ENCODE measurements at regions not wholly inside any gene's neighbourhood (a gene's known extent, or its start where the extent isn't known, plus 50 kb on each side); places are given as distances from the start of the nearest gene placed in this dataset.

DNA sequence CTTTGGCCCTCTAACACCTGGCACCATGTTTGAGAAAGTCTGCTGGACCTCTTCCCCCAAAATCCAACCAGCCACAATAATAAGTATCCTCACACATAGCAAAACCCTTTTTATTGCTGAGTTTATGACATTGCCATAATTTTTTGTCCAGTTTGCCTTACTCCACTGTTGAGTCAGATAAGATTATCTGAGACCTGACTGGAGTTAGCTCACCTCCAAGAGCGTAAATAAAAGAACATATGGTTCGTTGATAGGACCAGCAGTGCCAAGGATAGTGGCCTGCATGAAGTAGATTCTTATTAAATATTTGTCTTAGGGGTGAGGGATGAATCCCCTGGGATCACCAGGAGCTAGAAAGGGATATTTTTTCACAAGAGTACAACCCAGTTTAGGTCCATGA, 510.6 kb upstream of the MPDZ start:
- TF ChIP-seq, protein P1, sequence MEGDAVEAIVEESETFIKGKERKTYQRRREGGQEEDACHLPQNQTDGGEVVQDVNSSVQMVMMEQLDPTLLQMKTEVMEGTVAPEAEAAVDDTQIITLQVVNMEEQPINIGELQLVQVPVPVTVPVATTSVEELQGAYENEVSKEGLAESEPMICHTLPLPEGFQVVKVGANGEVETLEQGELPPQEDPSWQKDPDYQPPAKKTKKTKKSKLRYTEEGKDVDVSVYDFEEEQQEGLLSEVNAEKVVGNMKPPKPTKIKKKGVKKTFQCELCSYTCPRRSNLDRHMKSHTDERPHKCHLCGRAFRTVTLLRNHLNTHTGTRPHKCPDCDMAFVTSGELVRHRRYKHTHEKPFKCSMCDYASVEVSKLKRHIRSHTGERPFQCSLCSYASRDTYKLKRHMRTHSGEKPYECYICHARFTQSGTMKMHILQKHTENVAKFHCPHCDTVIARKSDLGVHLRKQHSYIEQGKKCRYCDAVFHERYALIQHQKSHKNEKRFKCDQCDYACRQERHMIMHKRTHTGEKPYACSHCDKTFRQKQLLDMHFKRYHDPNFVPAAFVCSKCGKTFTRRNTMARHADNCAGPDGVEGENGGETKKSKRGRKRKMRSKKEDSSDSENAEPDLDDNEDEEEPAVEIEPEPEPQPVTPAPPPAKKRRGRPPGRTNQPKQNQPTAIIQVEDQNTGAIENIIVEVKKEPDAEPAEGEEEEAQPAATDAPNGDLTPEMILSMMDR (IDR thresholded peaks at IDR 0.05) = no peak
- no peak for TF ChIP-seq POLR2A (IDR thresholded peaks at IDR 0.05)
- TF ChIP-seq EP300 (IDR thresholded peaks at IDR 0.05) = no peak
- TF ChIP-seq POLR2AphosphoS5 (IDR thresholded peaks at IDR 0.05) = no peak
- 87% methylated on average over 2 of the region's 2 CpGs for WGBS
- no peaks in the 10 kb centered on the region for H3K36me3 ChIP-seq
- H3K4me1 ChIP-seq = peaks cover 7% of the 10 kb centered on the region
- H3K27me3 ChIP-seq = no peaks in the 10 kb centered on the region
- H3K9me3 ChIP-seq = no peaks in the 10 kb centered on the region
- H3K4me3 ChIP-seq = no peak overlapping the region
- no peak for DNase-seq (ENCODE audit: low spot score in 2 of 2)
- no peak overlapping the region for H3K27ac ChIP-seq

DNA sequence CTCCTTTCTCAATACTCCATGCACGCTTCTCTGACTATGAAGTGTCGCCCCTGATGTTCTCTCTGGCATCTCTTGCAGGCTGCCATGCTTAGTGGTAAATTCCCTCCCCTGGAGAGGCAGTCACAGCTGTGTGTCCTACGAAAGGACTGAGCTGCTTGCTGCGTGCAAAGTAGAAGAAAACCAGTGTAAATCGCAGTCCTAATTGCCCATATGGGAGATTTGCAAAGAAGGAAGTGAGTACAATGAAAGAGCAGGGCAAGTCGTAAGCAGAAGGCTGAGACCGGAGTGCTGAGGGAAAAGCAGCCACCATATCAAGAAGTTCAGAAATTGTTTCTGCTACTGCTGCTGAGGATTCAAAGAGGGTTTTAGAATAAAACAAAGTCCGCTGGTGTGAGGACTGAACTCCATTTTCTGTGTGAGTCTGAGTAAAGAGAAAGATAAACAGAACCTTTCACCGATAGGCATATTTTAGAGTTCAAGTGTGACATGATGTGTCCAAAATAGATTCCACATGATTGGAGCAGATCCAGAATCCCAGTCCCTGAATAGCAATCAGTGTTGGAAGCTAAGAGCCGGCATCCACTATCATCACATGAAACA, 507.8 kb upstream of the MPDZ start:
- Histone ChIP-seq H3K36me3 (no peaks in the 10 kb centered on the region), H3K4me1 (peaks cover 7% of the 10 kb centered on the region), H3K4me3 (peak overlapping the region; percentile 27), H3K27ac (peak overlapping the region; percentile 59), H3K27me3 (no peaks in the 10 kb centered on the region), H3K9me3 (no peaks in the 10 kb centered on the region)
- 42% methylated on average over 10 of the region's 10 CpGs for WGBS
- no peak for TF ChIP-seq POLR2A (IDR thresholded peaks at IDR 0.05)
- no peak for TF ChIP-seq POLR2AphosphoS5 (IDR thresholded peaks at IDR 0.05)
- TF ChIP-seq, protein P1 (IDR thresholded peaks at IDR 0.05) = no peak
- TF ChIP-seq EP300 (IDR thresholded peaks at IDR 0.05) = no peak
- DNase-seq (ENCODE audit: low spot score in 2 of 2) = no peak

DNA sequence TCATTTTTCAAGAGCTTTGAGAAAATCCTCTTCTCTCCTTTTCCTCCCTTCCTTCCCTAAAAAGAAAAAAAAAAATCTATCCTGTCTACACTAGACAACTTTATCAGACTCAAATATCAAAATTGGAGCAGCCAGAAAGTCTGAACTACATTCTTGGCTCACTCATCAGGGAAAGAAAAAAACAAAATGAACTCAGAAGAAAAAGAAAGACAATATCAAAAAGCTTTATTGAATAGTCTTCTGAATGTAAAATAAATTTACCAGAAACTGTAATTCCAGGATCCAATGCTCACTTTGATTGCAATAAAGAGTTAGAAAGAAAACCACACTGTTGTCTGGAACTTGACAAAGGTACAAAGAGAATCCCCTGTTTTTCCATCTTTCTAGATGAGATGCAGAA, 507.2 kb upstream of the MPDZ start:
- Histone ChIP-seq H3K4me3 (no peak overlapping the region), H3K36me3 (no peaks in the 10 kb centered on the region), H3K9me3 (no peaks in the 10 kb centered on the region), H3K27ac (peak overlapping the region; percentile 59), H3K27me3 (no peaks in the 10 kb centered on the region), H3K4me1 (peaks cover 7% of the 10 kb centered on the region)
- no peak for TF ChIP-seq EP300 (IDR thresholded peaks at IDR 0.05)
- TF ChIP-seq POLR2A (IDR thresholded peaks at IDR 0.05) = no peak
- TF ChIP-seq, protein P1 (IDR thresholded peaks at IDR 0.05) = no peak
- TF ChIP-seq POLR2AphosphoS5 (IDR thresholded peaks at IDR 0.05) = no peak
- no peak for DNase-seq (ENCODE audit: low spot score in 2 of 2)

DNA sequence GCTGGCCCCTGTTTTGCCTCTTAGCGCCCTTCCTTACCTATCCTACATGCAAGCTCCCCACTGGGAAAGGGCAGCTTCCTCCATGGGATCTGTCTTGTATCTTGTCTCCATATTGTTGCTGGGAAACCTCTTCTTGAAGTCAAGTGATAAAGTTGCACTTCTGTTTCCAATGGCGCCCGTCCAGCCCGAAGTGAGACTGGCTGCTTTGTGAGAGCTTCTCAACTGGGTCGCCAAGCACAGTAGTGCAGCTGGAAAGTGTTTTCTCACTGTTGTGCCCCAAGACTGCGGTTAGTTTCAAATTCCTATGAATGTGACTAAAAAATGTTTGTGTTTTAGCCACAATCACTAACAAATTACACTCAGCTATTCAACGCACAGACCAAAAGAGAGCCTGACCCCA, 506.6 kb upstream of the MPDZ start:
- no peak for TF ChIP-seq POLR2AphosphoS5 (IDR thresholded peaks at IDR 0.05)
- TF ChIP-seq, protein P1 (IDR thresholded peaks at IDR 0.05) = no peak
- TF ChIP-seq POLR2A (IDR thresholded peaks at IDR 0.05) = no peak
- TF ChIP-seq EP300 (IDR thresholded peaks at IDR 0.05) = no peak
- peak overlapping the region; percentile 10 for H3K27ac ChIP-seq

DNA sequence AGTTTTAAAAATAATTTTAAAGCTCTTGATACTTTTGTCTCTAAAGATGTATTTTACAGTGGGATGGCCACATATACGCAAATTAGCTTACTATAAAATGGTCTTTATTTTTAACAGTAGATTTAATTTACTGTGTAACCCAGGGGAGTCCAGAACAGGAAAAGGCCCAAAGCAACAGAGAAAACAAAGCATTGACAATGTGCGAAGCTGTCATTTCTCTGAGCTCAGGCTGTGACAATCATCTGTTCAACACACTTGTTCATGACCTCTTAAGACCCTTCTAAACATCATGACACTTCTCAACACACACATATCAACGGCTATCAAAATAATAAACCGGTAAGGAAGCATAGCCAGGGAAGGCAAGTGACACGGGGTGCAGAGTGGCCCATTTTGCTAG, 499.6 kb upstream of the MPDZ start:
- Histone ChIP-seq H3K27ac (no peak overlapping the region), H3K4me3 (no peak overlapping the region), H3K36me3 (no peaks in the 10 kb centered on the region), H3K4me1 (no peaks in the 10 kb centered on the region), H3K9me3 (no peaks in the 10 kb centered on the region), H3K27me3 (no peaks in the 10 kb centered on the region)
- 84% methylated on average over 5 of the region's 5 CpGs for WGBS
- TF ChIP-seq POLR2AphosphoS5 (IDR thresholded peaks at IDR 0.05) (no peak), EP300 (IDR thresholded peaks at IDR 0.05) (no peak), POLR2A (IDR thresholded peaks at IDR 0.05) (no peak)
- TF ChIP-seq, protein P1 (IDR thresholded peaks at IDR 0.05) = no peak
- no peak for DNase-seq (ENCODE audit: low spot score in 2 of 2)

More for the DNA sequence above, 506.6 kb upstream of the MPDZ start:
- H3K9me3 ChIP-seq = no peaks in the 10 kb centered on the region
- peaks cover 7% of the 10 kb centered on the region for H3K4me1 ChIP-seq
- WGBS = 77% methylated on average over 7 of the region's 7 CpGs
- H3K27me3 ChIP-seq = no peaks in the 10 kb centered on the region
- DNase-seq (ENCODE audit: low spot score in 2 of 2) = no peak
- H3K36me3 ChIP-seq = no peaks in the 10 kb centered on the region
- no peak overlapping the region for H3K4me3 ChIP-seq

All from suprapubic skin (tissue), 4 donors.